ENCODE measurements at regions not wholly inside any gene's neighbourhood (a gene's known extent, or its start where the extent isn't known, plus 50 kb on each side); places are given as distances from the start of the nearest gene placed in this dataset.
"Not testable (repeated sequence)": the region's sequence is repeated elsewhere in the genome, so short reads cannot be mapped to it uniquely, and the experiment has no call there.

DNA sequence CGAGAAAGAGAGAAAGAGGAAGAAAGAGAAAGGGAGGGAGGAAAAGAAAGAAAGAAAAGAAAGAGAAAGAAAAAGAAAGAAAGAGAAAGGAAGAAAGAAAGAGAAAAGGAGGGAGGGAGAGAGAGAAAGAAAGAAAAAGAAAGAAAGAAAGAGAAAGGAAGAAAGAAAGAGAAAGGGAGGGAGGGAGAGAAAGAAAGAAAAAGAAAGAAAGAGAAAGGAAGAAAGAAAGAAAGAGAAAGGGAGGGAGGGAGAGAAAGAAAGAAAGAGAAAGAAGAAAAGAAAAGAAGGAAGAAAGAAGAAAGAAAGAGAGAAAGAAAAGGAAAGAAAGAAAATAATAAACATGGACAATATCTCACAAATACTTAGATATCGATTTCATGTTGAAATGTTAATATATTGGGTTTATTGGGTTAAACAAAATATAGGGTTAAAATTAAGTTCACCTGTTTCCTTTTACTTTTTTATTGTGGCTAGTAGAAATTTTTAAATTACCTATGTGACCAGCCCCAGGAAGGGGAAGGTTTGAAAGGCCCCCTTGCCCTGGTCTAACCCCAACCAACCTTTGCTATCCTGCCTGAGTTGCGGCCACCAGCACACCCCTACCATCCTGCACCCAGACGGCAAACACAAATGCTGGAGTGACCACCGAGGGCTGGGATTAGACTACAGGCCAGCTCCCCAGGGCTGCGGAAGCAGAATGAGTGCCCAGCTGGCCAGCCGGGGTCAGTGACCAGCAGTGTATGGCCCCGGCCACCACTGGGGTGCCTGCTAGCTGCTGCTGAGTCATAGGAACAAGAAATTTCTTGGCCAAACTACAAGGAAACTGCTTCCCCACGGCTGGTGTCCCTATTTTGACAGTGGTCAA, 81.0 kb upstream of the FGF3 start:
- TF ChIP-seq, protein P1, sequence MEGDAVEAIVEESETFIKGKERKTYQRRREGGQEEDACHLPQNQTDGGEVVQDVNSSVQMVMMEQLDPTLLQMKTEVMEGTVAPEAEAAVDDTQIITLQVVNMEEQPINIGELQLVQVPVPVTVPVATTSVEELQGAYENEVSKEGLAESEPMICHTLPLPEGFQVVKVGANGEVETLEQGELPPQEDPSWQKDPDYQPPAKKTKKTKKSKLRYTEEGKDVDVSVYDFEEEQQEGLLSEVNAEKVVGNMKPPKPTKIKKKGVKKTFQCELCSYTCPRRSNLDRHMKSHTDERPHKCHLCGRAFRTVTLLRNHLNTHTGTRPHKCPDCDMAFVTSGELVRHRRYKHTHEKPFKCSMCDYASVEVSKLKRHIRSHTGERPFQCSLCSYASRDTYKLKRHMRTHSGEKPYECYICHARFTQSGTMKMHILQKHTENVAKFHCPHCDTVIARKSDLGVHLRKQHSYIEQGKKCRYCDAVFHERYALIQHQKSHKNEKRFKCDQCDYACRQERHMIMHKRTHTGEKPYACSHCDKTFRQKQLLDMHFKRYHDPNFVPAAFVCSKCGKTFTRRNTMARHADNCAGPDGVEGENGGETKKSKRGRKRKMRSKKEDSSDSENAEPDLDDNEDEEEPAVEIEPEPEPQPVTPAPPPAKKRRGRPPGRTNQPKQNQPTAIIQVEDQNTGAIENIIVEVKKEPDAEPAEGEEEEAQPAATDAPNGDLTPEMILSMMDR (IDR thresholded peaks at IDR 0.05; ENCODE audit: insufficient read depth, low read length, poor library complexity, severe bottlenecking) = no peak
- Histone ChIP-seq H3K4me3 (replicated peaks; ENCODE audit: low read depth, low read length) (no peak overlapping the region), H3K36me3 (ENCODE audit: control insufficient read depth, insufficient read depth, low read length) (no peaks in the 10 kb centered on the region), H3K27me3 (replicated peaks; ENCODE audit: control insufficient read depth, insufficient read depth, low read length) (peaks cover 2% of the 10 kb centered on the region; the same call in 1 of the 2 replicates)
- DNase-seq (ENCODE audit: extremely low read depth, insufficient read length) = no peak

DNA sequence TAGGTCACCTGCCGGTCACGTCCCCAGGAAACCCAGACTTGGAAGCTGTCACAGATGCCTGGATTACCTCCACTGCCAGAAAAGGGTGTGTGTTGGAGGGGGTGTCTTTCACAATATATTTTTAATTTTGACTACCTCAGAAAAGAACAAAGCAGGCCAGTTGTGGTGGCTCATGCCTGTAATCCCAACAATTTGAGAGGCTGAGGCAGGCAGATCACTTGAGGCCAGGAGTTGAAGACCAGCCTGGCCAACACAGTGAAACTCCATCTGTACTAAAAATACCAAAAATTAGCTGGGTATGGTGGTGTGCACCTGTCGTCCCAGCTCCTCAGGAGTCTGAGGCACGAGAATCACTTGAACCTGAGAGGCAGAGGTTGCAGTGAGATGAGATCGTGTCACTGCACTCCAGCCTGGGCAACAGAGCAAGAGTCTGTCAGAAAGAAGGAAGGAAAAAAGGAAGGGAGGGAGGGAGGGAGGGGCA, 81.6 kb upstream of the FGF3 start:
- not testable (repeated sequence) for H3K27me3 ChIP-seq (replicated peaks; ENCODE audit: control insufficient read depth, insufficient read depth, low read length); H3K4me3 ChIP-seq (replicated peaks; ENCODE audit: low read depth, low read length); DNase-seq (ENCODE audit: extremely low read depth, insufficient read length); H3K36me3 ChIP-seq (ENCODE audit: control insufficient read depth, insufficient read depth, low read length)

DNA sequence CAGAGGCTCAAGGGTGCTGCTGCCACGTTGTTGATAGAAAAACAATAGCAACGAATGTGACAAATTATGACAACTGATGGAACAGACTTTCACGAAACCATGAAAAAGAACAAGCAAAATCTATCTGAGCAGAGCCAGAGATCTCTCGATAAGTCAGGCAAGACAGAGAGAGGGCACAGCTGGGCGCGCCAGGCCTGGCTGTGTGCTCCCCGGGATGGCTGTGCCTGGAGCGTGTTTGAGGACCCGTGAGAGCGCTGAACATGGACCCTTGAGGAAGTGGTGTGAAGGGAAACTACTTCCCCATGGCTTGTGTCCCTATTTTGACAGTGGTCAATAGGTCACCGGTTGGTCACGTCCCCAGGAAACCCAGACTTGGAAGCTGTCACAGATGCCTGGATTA, 83.1 kb upstream of the FGF3 start:
- TF ChIP-seq, protein P1 (IDR thresholded peaks at IDR 0.05; ENCODE audit: insufficient read depth, low read length, poor library complexity, severe bottlenecking) = no peak
- H3K27me3 ChIP-seq (replicated peaks; ENCODE audit: control insufficient read depth, insufficient read depth, low read length) = peaks cover 2% of the 10 kb centered on the region; the same call in 1 of the 2 replicates
- no peak overlapping the region for H3K4me3 ChIP-seq (replicated peaks; ENCODE audit: low read depth, low read length)
- no peak for DNase-seq (ENCODE audit: extremely low read depth, insufficient read length)
- H3K36me3 ChIP-seq (ENCODE audit: control insufficient read depth, insufficient read depth, low read length) = no peaks in the 10 kb centered on the region

DNA sequence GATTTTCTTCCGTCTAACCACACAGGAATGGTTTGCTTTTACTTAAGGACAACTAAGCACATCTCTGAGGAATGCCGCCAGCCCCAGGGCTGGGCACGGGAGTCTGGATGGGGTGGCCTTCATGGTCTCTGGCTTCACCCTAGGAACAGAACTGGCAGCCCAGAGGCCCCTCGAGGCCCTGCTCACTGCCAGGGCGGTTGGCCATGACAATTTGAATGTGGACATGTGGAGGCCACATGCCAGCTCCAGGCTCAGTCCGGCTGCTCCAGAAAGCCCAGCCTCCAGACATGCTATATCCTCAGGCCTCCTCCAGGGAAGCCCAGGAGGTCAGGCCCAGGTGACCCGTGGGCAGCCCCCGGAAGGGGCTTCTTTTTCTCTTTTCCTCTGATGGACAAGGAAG, 84.0 kb upstream of the FGF3 start:
- H3K27me3 ChIP-seq (replicated peaks; ENCODE audit: control insufficient read depth, insufficient read depth, low read length) = peaks cover under 1% of the 10 kb centered on the region; the same call in 1 of the 2 replicates
- TF ChIP-seq, protein P1 (IDR thresholded peaks at IDR 0.05; ENCODE audit: insufficient read depth, low read length, poor library complexity, severe bottlenecking) = no peak
- no peaks in the 10 kb centered on the region for H3K36me3 ChIP-seq (ENCODE audit: control insufficient read depth, insufficient read depth, low read length)
- no peak overlapping the region for H3K4me3 ChIP-seq (replicated peaks; ENCODE audit: low read depth, low read length)
- DNase-seq (ENCODE audit: extremely low read depth, insufficient read length) = no peak

DNA sequence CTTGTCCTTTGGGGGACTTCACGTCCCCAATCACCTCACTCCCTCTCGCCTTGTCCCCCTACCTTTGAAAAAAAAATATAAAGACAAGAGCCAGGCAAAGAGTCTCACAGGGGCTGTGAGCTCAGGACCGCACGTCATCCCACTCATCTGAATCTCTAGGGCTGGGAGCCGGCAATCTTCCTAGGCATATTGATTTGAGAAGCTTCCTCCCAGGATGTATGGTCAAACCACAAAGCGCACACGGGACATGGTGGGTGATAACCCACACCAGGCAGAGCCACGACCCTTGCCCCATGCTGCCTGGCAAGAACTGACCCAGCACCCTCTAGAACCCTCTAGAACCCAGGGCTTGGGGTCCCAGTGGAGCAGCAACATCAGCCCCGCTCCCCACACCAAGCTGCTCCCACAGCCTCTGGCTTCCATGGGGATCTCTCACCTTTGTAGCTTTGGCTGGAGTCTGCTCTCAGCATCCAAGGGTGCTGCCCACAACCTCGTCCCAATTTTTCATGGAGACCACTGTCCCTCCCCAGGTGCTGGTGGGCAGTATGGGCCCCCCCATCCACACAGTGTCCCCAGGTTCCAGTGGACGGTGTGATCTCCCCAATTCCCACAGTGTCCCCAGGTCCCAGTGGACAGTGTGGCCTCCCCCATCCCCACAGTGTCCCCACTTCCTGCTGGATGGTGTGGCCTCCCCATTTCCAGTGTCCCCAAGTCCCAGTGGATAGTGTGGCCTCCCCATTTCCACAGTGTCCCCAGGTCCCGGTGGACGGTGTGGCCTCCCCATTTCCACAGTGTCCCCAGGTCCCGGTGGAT, 85.2 kb upstream of the FGF3 start:
- DNase-seq (ENCODE audit: extremely low read depth, insufficient read length) = no peak
- TF ChIP-seq, protein P1 (IDR thresholded peaks at IDR 0.05; ENCODE audit: insufficient read depth, low read length, poor library complexity, severe bottlenecking) = no peak
- no peaks in the 10 kb centered on the region for H3K36me3 ChIP-seq (ENCODE audit: control insufficient read depth, insufficient read depth, low read length)
- H3K4me3 ChIP-seq (replicated peaks; ENCODE audit: low read depth, low read length) = no peak overlapping the region
- no peaks in the 10 kb centered on the region for H3K27me3 ChIP-seq (replicated peaks; ENCODE audit: control insufficient read depth, insufficient read depth, low read length)
